Skin of body (tissue), 1 donor: ENCODE measurements at regions not wholly inside any gene's neighbourhood (a gene's known extent, or its start where the extent isn't known, plus 50 kb on each side); places are given as distances from the start of the nearest gene placed in this dataset.

Source experiments
- DNase-seq: peaks from one replicate; lab custom pipeline; 2025; lab: John Stamatoyannopoulos, UW

DNA sequence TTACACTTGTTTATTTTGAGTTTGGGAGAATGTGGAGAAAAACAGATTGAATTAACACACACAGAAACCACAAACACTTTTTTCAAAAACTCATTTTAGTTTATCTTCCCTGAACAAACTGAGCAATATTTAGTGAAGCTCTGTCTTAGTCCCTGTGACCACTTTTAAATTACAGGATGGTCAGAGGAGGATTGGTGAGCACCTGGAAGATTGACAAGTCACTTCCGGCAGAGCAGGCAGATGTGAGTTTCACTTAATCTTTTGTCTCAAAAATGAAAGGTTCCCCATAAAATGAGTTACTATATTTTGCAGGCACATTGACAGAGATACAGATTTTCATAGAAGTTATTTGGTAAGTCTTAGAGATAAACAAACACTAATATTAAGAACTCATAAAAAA is 970.1 kb downstream of the ADGRL3 start:
- DNase-seq: no peak

DNA sequence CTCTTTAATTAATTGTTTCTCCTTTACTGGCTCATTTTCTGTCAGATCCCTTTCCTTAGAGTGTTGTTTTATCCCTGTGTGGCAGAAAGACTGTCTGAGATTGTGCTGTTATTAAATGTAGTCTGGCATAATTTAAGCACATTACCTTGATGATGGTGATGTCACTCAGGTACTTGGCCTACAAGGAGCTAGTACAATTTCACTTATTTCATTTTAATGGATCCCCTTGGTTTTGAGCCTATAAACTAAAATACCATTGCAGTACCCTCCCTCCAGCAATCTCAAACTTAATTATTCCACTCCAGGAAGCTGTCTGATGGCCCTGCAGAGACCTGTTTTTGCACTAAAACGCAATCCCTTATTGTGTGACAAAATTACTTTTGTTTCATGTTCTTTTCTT is 968.6 kb downstream of the ADGRL3 start:
- no peak for DNase-seq

DNA sequence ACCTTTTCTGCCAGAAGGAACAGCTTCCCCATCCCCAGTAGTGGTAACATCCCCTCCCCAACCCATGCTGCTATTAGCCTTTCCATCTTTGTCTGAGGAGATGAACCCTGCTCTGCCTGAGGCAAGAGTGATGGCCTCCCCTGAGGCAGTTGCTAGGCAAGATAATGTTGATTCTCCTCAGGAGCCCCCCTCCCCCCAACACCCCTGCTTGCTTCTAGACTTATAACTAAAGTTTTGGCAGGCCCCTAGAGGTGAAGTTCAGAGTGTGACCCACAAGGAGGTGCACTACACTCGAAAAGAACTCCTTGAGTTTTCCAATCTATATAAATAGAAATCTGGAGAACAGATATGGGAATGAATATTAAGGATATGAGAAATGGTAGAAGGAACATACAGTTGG is 962.5 kb downstream of the ADGRL3 start:
- no peak for DNase-seq

DNA sequence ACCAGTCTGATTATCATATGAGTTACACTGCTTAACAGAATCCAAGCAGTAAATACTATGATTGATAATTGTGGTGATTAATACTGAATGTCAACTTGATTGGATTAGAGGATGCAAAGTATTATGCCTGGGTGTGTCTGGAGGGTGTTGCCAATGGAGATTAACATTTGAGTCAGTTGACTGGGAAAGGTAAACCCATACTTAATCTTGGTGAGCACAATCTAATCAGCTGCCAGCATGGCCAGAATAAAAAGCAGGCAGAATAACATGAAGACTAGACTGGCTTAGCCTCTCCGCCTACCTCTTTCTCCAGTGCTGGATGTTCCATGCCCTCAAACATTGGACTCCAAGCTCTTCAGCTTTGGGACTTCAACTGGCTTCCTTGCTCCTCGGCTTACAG is 961.3 kb downstream of the ADGRL3 start:
- no peak for DNase-seq

DNA sequence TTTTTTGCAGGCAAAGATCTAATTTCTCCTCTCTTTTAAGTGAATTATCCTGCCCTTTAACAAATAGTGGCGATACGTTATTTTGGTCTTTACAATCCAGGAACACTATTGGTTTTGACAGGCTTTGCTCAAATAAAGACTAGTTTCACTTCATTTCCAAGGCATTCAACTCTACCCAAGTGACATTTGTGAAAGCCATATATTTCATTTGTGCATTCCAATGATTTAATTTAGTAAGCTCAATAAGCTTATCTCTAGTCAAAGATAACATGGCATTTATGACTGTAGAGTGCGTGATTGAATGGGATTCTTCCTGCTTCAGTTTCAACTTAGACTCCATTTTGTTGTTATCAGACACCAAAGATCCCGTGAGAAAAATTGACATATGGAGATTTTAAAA is 959.8 kb downstream of the ADGRL3 start:
- no peak for DNase-seq

DNA sequence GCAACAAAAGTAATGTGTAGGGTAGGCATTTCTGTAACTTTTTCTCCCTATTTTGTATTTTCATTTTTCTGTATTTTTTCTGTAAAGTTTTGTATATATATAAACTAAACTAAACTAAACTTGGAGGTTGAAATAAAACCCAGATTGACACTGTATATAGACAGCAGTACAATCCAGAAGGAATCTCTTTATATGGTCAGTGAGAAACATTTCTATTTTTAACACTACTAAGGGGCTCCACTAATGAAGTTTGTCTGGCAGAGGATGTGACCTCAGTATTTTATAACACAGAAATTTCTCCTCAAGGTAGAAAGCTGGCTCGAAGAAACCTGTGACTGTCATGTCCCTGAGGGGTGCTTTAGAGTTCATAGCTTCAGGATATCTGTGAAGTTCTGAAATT is 959.2 kb downstream of the ADGRL3 start:
- no peak for DNase-seq

DNA sequence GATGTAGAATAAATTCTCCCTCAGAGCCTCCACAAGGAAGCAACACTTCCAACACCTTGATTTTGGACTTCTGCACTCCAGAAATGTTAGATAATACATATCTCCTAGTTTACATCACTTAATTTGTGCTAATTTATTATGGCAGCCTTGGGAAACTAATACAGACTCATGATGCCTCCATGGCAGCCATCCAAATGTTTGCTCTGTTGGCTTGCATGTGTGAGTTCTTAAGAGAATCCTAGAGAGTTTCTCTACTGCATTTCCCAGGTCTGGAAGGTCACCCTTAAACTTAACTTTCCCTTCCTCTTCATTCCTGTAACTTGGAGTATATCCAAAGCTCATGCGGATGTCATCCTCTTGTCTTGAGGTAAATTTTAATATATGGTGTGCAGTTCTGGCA is 956.1 kb downstream of the ADGRL3 start:
- DNase-seq: no peak

DNA sequence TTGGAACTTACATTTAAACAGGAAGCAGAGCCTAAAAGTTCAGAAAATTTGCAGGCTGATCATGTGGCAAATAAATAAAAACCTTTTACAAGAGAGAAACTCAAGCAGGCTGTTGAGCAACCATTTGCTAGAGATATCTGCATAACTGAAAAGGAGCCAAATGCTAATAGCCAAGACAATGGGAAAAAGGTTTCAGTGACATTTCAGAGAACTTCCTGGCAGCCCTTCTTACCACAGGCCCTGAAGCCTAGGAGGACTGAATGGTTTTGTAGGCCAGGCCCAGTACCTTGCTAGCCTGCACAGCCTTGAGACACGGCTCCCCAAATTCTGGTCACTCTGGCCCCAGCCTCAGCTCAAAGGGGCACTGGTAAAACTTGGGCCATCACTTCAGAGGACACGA is 945.1 kb downstream of the ADGRL3 start:
- no peak for DNase-seq

DNA sequence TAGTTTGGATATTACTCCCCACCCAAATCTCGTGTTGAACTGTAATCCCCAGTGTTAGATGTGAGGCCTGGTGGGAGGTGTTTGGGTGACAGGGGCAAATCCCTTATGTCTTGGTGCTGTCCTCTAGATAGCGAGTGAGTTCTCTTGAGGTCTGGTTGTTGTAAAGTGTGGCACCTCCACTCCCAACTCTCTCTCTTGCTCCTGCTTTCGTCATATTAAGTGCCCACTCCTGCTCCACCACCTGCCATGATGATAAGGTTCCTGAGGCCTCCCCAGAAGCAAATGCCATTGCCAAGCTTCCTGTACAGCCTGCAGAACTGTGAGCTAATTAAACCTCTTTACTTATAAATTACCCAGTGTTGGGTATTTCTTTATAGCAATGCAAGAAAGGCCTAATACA is 944.3 kb downstream of the ADGRL3 start:
- no peak for DNase-seq

DNA sequence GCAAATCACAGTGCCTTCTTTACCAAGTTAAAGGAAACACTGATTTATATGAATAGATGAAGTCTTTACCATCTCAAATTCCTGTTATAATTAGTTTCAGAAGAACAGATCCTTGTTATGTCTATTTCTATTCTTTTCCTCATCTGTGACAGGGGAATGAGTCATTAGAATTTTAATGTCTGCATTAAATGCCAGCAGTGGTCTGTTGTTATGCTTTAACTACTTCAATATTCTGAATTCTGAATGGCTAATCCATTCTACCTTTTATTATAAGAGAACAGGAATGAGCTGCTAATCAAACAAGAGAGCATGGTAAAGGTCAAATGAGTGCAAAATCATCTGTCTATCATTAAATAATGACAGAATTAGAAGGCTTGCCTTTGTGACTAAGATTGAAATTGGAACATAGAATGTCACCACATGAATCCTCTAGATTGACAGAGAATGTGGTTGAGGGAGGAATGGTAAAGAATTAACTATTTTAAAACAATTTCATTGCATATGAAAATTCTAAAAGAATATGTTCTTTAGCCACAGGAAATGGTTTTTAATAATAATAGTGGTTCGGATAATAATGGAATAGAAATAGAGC is 935.5 kb downstream of the ADGRL3 start:
- DNase-seq: peak; percentile 2

DNA sequence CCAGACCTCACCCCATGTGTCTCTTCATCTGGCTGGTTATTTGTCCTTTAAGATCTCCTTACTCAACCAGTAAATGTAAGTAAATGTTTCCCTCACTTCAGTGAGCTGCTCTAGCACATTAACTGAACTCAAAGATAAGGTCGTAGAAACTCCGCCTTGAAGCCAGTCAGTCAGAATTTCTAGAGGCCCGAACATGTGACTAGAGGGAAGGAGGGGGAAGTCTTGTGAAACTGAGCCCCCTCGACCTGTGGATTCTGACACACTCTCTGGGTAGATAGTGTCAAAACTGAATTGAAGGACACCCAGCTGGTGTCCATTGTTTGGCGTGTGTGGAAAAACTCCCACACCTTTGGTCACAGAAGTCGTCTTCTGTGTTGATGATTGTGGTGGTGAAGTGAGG is 933.9 kb downstream of the ADGRL3 start:
- no peak for DNase-seq

DNA sequence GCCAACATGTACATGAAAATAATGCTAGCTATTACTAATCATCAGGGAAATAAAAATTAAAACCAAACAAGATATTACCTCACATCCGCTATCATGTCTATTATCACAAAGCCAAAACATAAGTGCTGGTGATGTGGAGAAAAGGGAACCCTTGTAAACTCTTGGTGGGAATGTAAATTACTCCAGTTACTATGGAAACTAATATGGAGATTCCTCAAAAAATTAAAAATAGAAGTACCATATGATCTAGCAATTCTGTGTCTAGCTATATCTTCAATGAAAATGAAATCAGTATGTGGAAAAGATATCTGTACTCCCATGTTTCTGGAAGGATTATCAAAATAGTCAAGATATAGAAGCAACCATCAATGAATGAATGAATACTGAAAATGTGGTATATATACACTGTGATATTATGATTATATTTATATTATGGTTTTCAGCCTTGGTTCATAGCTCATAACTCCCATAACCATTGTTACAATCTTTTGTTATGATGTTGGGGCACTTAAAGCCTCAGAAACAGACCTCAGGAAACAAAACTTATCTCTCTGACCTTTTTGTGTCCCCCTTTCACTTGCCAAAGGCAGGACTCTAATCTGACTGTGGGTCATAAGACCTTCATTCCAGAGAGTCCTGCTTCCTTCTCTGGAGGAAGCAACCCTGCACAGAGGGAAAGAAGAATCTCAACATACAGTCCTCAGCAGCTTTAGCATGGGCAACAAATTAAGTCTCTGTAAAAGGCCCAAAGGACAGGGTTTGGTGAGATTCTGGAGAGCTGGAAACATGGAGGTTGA is 933.2 kb downstream of the ADGRL3 start:
- no peak for DNase-seq

DNA sequence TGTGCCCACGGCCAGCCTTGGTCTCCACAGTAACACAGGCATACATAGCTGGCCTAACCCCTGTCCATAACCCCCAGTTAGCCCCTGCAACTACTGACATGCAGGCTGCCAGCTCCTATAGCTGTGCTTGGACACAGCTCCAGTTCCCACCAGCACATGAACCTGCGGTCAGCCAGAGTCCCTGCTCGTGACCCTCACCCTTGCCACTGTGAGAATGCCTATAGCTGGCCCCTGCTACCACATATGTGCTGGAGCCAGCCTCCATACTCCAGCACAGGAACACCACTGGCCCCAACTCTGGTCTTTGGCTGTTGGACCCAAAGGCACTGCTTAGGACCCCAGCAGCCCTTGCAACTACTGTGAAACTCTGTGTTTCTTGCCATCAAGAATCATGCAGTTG is 930.9 kb downstream of the ADGRL3 start:
- DNase-seq: no peak

DNA sequence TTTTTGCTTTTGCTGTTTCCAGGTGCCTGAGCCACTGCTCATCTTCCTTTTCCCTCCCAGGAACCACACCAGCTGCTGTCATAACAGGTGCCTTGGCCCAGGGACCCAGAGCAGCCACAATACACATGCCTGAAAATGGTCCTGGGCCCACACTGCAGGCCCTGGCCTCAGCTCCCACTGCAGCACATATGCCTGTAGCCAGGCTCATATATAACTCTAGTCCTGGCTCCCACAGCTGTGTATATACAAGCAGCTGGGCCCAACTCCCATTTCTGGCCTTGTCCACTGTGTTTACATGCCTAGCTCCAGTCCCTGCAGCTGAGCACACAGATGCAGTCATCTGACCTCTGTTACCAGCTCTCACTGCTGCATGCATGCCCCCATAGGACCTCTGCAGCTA is 930.5 kb downstream of the ADGRL3 start:
- no peak for DNase-seq

DNA sequence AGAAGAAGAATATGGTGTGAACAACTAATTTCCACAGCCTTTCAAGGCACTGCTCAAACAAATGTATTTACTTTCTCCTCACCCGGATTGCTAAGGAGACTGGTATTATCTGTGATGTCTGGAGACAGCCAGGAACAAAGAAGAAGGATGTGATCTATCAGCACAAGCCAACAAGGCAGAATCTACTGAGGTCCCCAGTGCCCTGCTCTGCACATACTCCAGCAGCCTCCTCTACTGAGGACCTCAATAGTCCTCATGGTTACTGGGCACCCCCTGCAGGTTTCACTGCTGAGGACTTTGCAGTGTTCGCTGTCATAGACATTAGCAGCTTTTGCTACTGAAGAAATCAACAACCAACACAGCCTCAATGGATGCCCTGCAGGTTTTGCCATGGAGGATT is 930.1 kb downstream of the ADGRL3 start:
- DNase-seq: no peak
